Stomach (tissue), 8 donors: ENCODE measurements at regions not wholly inside any gene's neighbourhood (a gene's known extent, or its start where the extent isn't known, plus 50 kb on each side); places are given as distances from the start of the nearest gene placed in this dataset.

Experiments used
- DNase-seq, 2 donors: peaks; one replicate each; pipeline versions ENCODE4 v3.0.0 to v3.0.0-alpha.2; 2013 to 2019
- H3K27ac ChIP-seq, 5 donors: fragments of 200-600 bp in 4 of 5; sonication (generic) in 4 of 5; one replicate each; pipeline ENCODE4 v1.5.1; 2013 to 2019; ENCODE audit warnings: mild to moderate bottlenecking in 1 of 5, moderate library complexity in 1 of 5
- H3K27me3 ChIP-seq, 3 donors: fragments of 200-600 bp; sonication (generic); one replicate each; pipeline ENCODE4 v1.5.1; 2017 to 2019; ENCODE audit warnings: mixed run types in 1 of 3
- H3K36me3 ChIP-seq, 4 donors: fragments of 200-600 bp; sonication (generic); 1 replicate in 3 of 4; 2 replicates in 1 of 4; pipeline ENCODE4 v1.5.1; 2016 to 2019
- H3K4me1 ChIP-seq, 4 donors: fragments of 200-600 bp; sonication (generic); one replicate each; pipeline ENCODE4 v1.5.1; 2016 to 2019
- H3K4me3 ChIP-seq, 4 donors: fragments of 200-600 bp; sonication (generic) in 3 of 4; one replicate each; pipeline ENCODE4 v1.5.1; 2016 to 2019; ENCODE audit warnings: mild to moderate bottlenecking in 1 of 4
- H3K9me3 ChIP-seq, 4 donors: fragments of 200-600 bp; sonication (generic); one replicate each; pipeline ENCODE4 v1.5.1; 2016 to 2019
- CTCF ChIP-seq, 7 experiments: fragments of 450-650 bp in 4 of 7; fragments of 200-600 bp in 3 of 7; sonication (generic) in 3 of 7; IDR thresholded peaks; one replicate each; pipeline ENCODE4 v1.5.1; 2016 to 2019; ENCODE audit warnings: antibody characterized with exemption in 7 of 7, control low read depth in 2 of 7, mild to moderate bottlenecking in 1 of 7
- EP300 ChIP-seq: sonication (generic); formaldehyde crosslinking; IDR thresholded peaks from one replicate; pipeline ENCODE4 v1.6.1; 2017; ENCODE audit warnings: antibody characterized with exemption
- POLR2A ChIP-seq, 4 donors: fragments of 450-650 bp; IDR thresholded peaks; one replicate each; pipeline ENCODE4 v1.6.1; 2016; ENCODE audit warnings: antibody characterized with exemption in 4 of 4, control low read depth in 2 of 4, mild to moderate bottlenecking in 1 of 4, moderate library complexity in 1 of 4
- POLR2AphosphoS5 ChIP-seq, 3 donors: sonication (generic); formaldehyde crosslinking; IDR thresholded peaks; one replicate each; pipeline ENCODE4 v1.6.1; 2016; ENCODE audit warnings: antibody characterized with exemption in 3 of 3
- WGBS, 5 donors: extraction: QIAGEN DNeasy Blood & Tissue Kit in 3 of 5; methylation state at CpG; one replicate each; pipeline versions ENCODE4 v1.1.5 to v1.1.7; 2013 to 2018; 5-methylcytosine and 5-hydroxymethylcytosine counted together
- intact Hi-C: fragments of 100-400 bp; cut with DNase I; formaldehyde crosslinking; loops from one replicate; pipeline ENCODE4 v1.15.1; 2023; ENCODE audit warnings: low total_unique reads
- donor health status: healthy with polysubstance abuse.
- donor health status: Bipolar disorder and iron deficiency.
- donor health status: healthy.

GRCh38 chr14:86388216-86388615, 858.3 kb downstream of the FLRT2 start:
- no peak for TF ChIP-seq POLR2A (IDR thresholded peaks at IDR 0.05)
- no peak for TF ChIP-seq POLR2AphosphoS5 (IDR thresholded peaks at IDR 0.05)
- no peak for TF ChIP-seq CTCF (IDR thresholded peaks at IDR 0.05)
- TF ChIP-seq EP300 = no peak
- H3K4me1 ChIP-seq = no peaks in the 10 kb centered on the region
- H3K9me3 ChIP-seq = peaks cover 0 to 15% (median 7%) of the 10 kb centered on the region in 4 donors
- DNase-seq = no peak
- no peaks in the 10 kb centered on the region for H3K36me3 ChIP-seq
- intact Hi-C loops = no loop called here
- no peak overlapping the region for H3K27ac ChIP-seq
- H3K27me3 ChIP-seq = no peaks in the 10 kb centered on the region
- WGBS, 5 donors = 80 to 87% (median 83%) methylated on average over 3 of the region's 3 CpGs
- no peak overlapping the region for H3K4me3 ChIP-seq

- peak in 1 of 2 donors; percentile 32 for DNase-seq
- Histone ChIP-seq H3K9me3 (peaks cover 0 to 13% (median 5%) of the 10 kb centered on the region in 4 donors), H3K4me3 (no peak overlapping the region), H3K27me3 (no peaks in the 10 kb centered on the region), H3K36me3 (no peaks in the 10 kb centered on the region), H3K27ac (no peak overlapping the region), H3K4me1 (no peaks in the 10 kb centered on the region)
- intact Hi-C loops = no loop called here
- 27 to 54% (median 36%) methylated on average over 1 of the region's 1 CpG for WGBS, 5 donors
- TF ChIP-seq CTCF (IDR thresholded peaks at IDR 0.05) = no peak
These were observed 843.9 kb downstream of the FLRT2 start for GRCh38 chr14:86373886-86374285.

GRCh38 chr14:86372402-86372801, 842.5 kb downstream of the FLRT2 start:
- TF ChIP-seq EP300 = no peak
- TF ChIP-seq POLR2A (IDR thresholded peaks at IDR 0.05) = no peak
- TF ChIP-seq CTCF (IDR thresholded peaks at IDR 0.05) = no peak
- TF ChIP-seq POLR2AphosphoS5 (IDR thresholded peaks at IDR 0.05) = no peak
- DNase-seq = no peak
- Histone ChIP-seq H3K4me1 (no peaks in the 10 kb centered on the region), H3K36me3 (no peaks in the 10 kb centered on the region), H3K9me3 (peaks cover 0 to 13% (median 5%) of the 10 kb centered on the region in 4 donors), H3K27ac (no peak overlapping the region), H3K4me3 (no peak overlapping the region), H3K27me3 (no peaks in the 10 kb centered on the region)
- 96 to 100% (median 100%) methylated on average over 1 of the region's 1 CpG for WGBS, 5 donors
- intact Hi-C loops = no loop called here

- DNase-seq = no peak
- no peak overlapping the region for H3K27ac ChIP-seq
- TF ChIP-seq EP300 = no peak
- no peak for TF ChIP-seq POLR2A (IDR thresholded peaks at IDR 0.05)
- TF ChIP-seq POLR2AphosphoS5 (IDR thresholded peaks at IDR 0.05) = no peak
- no peak for TF ChIP-seq CTCF (IDR thresholded peaks at IDR 0.05)
- H3K36me3 ChIP-seq = no peaks in the 10 kb centered on the region
- no peaks in the 10 kb centered on the region for H3K4me1 ChIP-seq
- no peaks in the 10 kb centered on the region for H3K9me3 ChIP-seq
- H3K27me3 ChIP-seq = no peaks in the 10 kb centered on the region
- intact Hi-C loops = no loop called here
- 80 to 98% (median 89%) methylated on average over 4 of the region's 4 CpGs for WGBS, 5 donors
- no peak overlapping the region for H3K4me3 ChIP-seq
These were observed 834.7 kb downstream of the FLRT2 start for GRCh38 chr14:86364634-86365033.
